Activated T-cell treated with anti-CD3 and anti-CD28 coated beads for 1 hour (primary cell): ENCODE measurements at regions not wholly inside any gene's neighbourhood (a gene's known extent, or its start where the extent isn't known, plus 50 kb on each side); places are given as distances from the start of the nearest gene placed in this dataset.

Experiments
- DNase-seq: peaks from one replicate; pipeline ENCODE4 v3.0.0-alpha.2; 2020; ENCODE audit warnings: low read depth

- DNase-seq: no peak
These were observed 183.1 kb upstream of the IVNS1ABP start for GRCh38 chr1:185500001-185500626.

GRCh38 chr1:185498207-185498606 lies 181.2 kb upstream of the IVNS1ABP start:
- no peak for DNase-seq

- no peak for DNase-seq
These were observed 180.1 kb upstream of the IVNS1ABP start for GRCh38 chr1:185497177-185497576.

- no peak for DNase-seq
These were observed 178.9 kb upstream of the IVNS1ABP start for GRCh38 chr1:185495898-185496297.

- DNase-seq: no peak
These were observed 178.0 kb upstream of the IVNS1ABP start for GRCh38 chr1:185495007-185495406.

GRCh38 chr1:185492089-185492825 lies 175.2 kb upstream of the IVNS1ABP start:
- no peak for DNase-seq

- DNase-seq: no peak
These were observed 174.6 kb upstream of the IVNS1ABP start for GRCh38 chr1:185491604-185492003.

GRCh38 chr1:185490924-185491323 lies 173.9 kb upstream of the IVNS1ABP start:
- DNase-seq: no peak

- no peak for DNase-seq
These were observed 172.4 kb upstream of the IVNS1ABP start for GRCh38 chr1:185489406-185489805.

- no peak for DNase-seq
These were observed 171.8 kb upstream of the IVNS1ABP start for GRCh38 chr1:185488808-185489207.

- DNase-seq: no peak
These were observed 170.9 kb upstream of the IVNS1ABP start for GRCh38 chr1:185487936-185488335.

GRCh38 chr1:185487026-185487425 lies 170.0 kb upstream of the IVNS1ABP start:
- no peak for DNase-seq

- no peak for DNase-seq
These were observed 169.3 kb upstream of the IVNS1ABP start for GRCh38 chr1:185486346-185486745.

- DNase-seq: no peak
These were observed 166.8 kb upstream of the IVNS1ABP start for GRCh38 chr1:185483664-185484450.

GRCh38 chr1:185483217-185483616 lies 166.2 kb upstream of the IVNS1ABP start:
- DNase-seq: no peak

GRCh38 chr1:185480545-185480944 lies 163.5 kb upstream of the IVNS1ABP start:
- no peak for DNase-seq

GRCh38 chr1:185479796-185480195 lies 162.8 kb upstream of the IVNS1ABP start:
- DNase-seq: no peak

GRCh38 chr1:185478877-185479276 lies 161.8 kb upstream of the IVNS1ABP start:
- no peak for DNase-seq

GRCh38 chr1:185477638-185478580 lies 160.9 kb upstream of the IVNS1ABP start:
- DNase-seq: no peak

GRCh38 chr1:185474440-185475149 lies 157.6 kb upstream of the IVNS1ABP start:
- DNase-seq: no peak

- no peak for DNase-seq
These were observed 156.1 kb upstream of the IVNS1ABP start for GRCh38 chr1:185473186-185473585.
